Stimulated activated CD8-positive, alpha-beta memory T cell treated with anti-CD3 and anti-CD28 coated beads, Interleukin-15, amount 100 ng/mL, for 4 hours (primary cell): ENCODE measurements at regions not wholly inside any gene's neighbourhood (a gene's known extent, or its start where the extent isn't known, plus 50 kb on each side); places are given as distances from the start of the nearest gene placed in this dataset.

ENCODE experiments used
- DNase-seq, 2 donors: peaks; one replicate each; pipeline ENCODE4 v3.0.0-alpha.2; 2020; ENCODE audit warnings: low read depth in 2 of 2

GRCh38 chr10:20981419-20981953 lies 84.4 kb upstream of the NEBL start:
- DNase-seq: no peak

- no peak for DNase-seq
Observed at GRCh38 chr10:20978617-20979016, 81.5 kb upstream of the NEBL start.

GRCh38 chr10:20977300-20977699 lies 80.2 kb upstream of the NEBL start:
- no peak for DNase-seq

- no peak for DNase-seq
Observed at GRCh38 chr10:20976891-20977290, 79.8 kb upstream of the NEBL start.

GRCh38 chr10:20976390-20976789 lies 79.3 kb upstream of the NEBL start:
- no peak for DNase-seq

- DNase-seq: no peak
Observed at GRCh38 chr10:20975236-20975635, 78.1 kb upstream of the NEBL start.

- no peak for DNase-seq
Observed at GRCh38 chr10:20972925-20973324, 75.8 kb upstream of the NEBL start.

GRCh38 chr10:20971901-20972300 lies 74.8 kb upstream of the NEBL start:
- no peak for DNase-seq

GRCh38 chr10:20970708-20971107 lies 73.6 kb upstream of the NEBL start:
- no peak for DNase-seq

GRCh38 chr10:20970044-20970443 lies 72.9 kb upstream of the NEBL start:
- no peak for DNase-seq

- DNase-seq: no peak
Observed at GRCh38 chr10:20966426-20966825, 69.3 kb upstream of the NEBL start.

GRCh38 chr10:20963721-20964595 lies 66.8 kb upstream of the NEBL start:
- no peak for DNase-seq

- no peak for DNase-seq
Observed at GRCh38 chr10:20963056-20963455, 65.9 kb upstream of the NEBL start.

- no peak for DNase-seq
Observed at GRCh38 chr10:20962165-20962564, 65.1 kb upstream of the NEBL start.

GRCh38 chr10:20959242-20959641 lies 62.1 kb upstream of the NEBL start:
- no peak for DNase-seq

- DNase-seq: no peak
Observed at GRCh38 chr10:20958764-20959163, 61.7 kb upstream of the NEBL start.

- no peak for DNase-seq
Observed at GRCh38 chr10:20958225-20958624, 61.1 kb upstream of the NEBL start.

GRCh38 chr10:20957744-20958143 lies 60.6 kb upstream of the NEBL start:
- no peak for DNase-seq

GRCh38 chr10:20956843-20957242 lies 59.7 kb upstream of the NEBL start:
- no peak for DNase-seq

GRCh38 chr10:20955355-20955893 lies 58.3 kb upstream of the NEBL start:
- DNase-seq: no peak

- no peak for DNase-seq
Observed at GRCh38 chr10:20954519-20954918, 57.4 kb upstream of the NEBL start.

- DNase-seq: no peak
Observed at GRCh38 chr10:20953120-20953519, 56.0 kb upstream of the NEBL start.

- no peak for DNase-seq
Observed at GRCh38 chr10:20949967-20950366, 52.9 kb upstream of the NEBL start.
